Renal pelvis (tissue), 1 donor: ENCODE measurements at regions not wholly inside any gene's neighbourhood (a gene's known extent, or its start where the extent isn't known, plus 50 kb on each side); places are given as distances from the start of the nearest gene placed in this dataset.
"Not testable (repeated sequence)": the region's sequence is repeated elsewhere in the genome, so short reads cannot be mapped to it uniquely, and the experiment has no call there.

Experiments used
- DNase-seq: peaks from one replicate; pipeline ENCODE4 v3.0.0-alpha.2; 2013

DNA sequence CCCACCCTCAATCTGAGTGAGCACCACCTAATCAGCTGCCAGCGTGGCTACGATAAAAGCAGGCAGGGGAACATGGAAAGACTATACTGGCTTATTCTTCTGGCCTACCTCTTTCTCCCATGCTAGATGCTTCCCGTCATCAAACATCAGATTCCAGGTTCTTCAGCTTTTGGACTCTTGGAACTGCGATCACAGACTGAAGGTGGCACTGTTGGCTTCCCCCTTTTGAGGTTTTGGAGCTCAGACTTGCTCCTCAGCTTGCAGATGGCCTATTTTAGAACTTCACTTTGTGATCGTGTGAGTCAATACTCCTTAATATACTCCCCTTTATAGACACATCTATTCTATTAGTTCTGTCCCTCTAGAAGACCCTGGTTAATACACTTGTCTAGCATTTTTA lies 543.7 kb upstream of the RAG2 start:
- no peak for DNase-seq

GRCh38 chr11:37135606-37136005 lies 537.6 kb upstream of the RAG2 start:
- DNase-seq, result not testable (repeated sequence)

DNA sequence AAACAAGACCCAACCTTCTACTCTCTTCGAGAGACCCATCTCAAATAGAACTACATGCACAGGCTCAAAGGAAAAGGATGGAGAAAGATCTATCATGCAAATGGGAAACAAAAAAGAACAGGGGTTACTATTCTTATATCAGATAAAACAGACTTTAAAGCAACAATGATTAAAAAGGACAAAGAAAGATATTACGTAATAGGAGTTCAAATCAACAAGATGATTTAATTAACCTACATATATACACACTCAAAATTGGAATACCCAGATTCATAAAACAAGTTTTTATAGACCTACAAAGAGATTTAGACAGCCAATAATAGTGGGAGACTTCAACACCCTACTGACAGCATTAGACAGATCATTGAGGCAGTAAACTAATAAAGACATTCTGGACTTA lies 536.6 kb upstream of the RAG2 start:
- no peak for DNase-seq

DNA sequence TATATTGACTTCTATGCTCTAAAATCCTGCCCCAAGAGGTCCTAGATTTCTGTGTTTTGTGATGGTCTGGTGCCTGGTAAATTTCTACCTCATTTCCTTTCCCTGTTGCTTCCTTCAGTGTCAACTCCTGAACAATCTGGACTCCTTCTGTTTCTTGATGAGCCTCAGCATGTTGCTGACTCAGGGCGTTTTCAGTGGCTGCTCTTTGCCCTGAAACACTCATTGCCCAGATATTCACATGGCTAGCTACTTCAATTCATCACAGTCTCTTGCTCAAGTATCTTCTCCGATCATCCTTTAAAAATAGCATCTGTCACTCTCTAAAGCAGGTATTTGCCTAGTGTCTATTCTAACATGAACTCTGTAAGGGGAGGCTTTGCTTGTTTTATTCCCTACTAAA lies 526.3 kb upstream of the RAG2 start:
- no peak for DNase-seq

DNA sequence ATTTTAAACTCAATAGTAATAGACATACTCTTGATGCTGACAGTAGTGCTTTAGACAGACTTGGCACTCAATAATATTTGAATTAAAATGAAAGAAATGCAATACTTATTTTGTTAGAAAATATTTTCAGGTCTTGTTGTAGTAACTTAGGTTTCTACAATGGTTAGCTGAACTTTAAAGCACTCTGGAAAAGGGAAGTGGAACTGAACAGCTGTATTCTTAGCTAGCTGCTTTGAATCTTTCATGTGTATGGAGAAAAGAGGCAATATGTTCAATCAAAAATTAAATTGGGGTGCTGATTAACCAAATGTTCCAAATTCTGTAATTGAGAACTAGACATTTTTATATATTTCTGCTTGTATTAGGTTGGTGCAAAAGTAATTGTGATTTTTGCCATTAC lies 517.9 kb upstream of the RAG2 start:
- no peak for DNase-seq

GRCh38 chr11:37110385-37110784 lies 512.3 kb upstream of the RAG2 start:
- no peak for DNase-seq

DNA sequence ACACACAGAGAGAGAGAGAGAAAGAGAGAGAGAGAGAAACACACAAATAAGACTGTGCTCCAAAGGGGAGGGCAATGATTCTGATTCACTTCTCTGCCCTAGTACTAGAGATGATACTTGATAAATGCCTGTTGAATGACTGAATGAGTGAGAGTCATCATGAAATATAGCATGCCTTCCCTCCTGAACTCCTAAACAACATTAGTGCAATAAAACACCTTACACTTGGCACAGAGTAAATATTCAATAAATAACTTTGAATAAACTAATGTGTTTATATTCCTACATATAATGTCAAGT lies 511.2 kb upstream of the RAG2 start:
- no peak for DNase-seq

GRCh38 chr11:37108436-37109285 lies 510.6 kb upstream of the RAG2 start:
- DNase-seq, result no peak

DNA sequence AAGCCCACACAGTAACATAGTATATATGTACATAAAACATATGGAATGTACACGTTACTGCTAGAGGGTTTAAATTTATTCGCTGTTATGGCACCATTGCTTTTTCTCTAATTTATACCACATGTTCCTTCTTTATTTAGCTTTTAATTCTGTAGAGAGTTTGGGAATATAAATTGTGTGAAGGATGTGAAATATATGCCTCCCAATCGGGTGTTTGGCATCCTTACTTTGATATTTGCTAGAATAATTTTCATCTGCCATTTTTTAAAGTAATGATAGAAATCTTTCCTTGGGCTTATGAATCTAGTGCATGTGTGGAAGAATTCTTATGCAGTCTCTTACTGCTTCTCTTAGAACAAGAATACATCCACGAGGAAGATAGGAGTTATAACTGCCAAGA lies 509.8 kb upstream of the RAG2 start:
- DNase-seq, result no peak

GRCh38 chr11:37107415-37107814 lies 509.4 kb upstream of the RAG2 start:
- DNase-seq, result no peak

GRCh38 chr11:37105427-37105826 lies 507.4 kb upstream of the RAG2 start:
- no peak for DNase-seq

GRCh38 chr11:37104380-37104779 lies 506.3 kb upstream of the RAG2 start:
- DNase-seq, result no peak

- no peak for DNase-seq
These were observed 502.0 kb upstream of the RAG2 start for GRCh38 chr11:37100008-37100407.

DNA sequence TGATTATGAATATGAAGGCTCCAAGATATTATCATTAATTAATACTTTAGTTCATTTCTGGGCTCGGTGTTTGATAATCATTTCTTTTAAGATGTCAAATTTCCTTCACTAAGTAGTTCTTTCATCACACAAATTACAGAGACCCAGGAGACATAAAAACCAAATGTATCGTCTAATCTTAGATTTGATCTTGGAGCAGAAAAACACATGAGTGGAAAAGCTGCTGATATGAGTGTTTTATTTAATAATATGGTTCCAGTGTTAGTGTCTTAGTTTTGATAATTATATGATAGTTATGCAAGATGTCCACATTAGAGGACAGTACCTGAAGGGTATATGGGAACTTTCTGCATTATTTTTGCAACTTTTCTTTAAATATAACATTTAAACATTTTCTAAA lies 494.5 kb upstream of the RAG2 start:
- DNase-seq, result no peak

DNA sequence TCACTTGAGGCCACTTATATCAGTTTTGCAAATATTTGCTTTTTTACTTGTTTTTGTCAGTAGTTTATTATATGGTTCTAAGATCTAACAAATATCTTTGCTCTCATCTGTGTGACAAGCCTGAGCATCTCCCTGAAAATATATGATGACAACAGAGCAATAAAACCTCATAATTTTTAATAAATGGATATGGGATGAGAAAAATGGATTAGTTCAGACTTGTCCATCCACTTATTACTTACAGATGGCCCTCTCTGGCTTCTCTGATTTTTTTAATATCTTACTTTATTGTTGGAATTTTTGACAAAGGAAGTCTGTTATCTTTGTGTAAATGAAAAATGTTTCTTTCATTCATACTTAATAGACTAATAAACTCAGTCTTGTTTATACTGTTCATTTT lies 491.4 kb upstream of the RAG2 start:
- DNase-seq, result no peak

DNA sequence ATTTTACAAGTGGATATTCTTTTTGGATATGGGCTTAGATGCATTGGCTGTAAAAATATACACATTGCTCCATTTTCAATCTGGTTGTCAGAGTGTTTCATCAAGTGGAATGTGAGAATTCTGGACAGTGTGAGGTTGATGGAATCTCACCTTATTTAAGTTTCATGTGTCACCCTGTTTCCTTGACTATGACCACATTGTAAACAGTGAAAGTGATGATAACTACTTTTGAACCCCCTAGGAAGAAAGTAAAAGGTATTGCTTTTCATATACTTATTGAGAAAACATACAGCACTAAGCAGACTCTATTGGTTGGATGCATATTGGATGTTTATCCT lies 490.5 kb upstream of the RAG2 start:
- DNase-seq, result no peak

DNA sequence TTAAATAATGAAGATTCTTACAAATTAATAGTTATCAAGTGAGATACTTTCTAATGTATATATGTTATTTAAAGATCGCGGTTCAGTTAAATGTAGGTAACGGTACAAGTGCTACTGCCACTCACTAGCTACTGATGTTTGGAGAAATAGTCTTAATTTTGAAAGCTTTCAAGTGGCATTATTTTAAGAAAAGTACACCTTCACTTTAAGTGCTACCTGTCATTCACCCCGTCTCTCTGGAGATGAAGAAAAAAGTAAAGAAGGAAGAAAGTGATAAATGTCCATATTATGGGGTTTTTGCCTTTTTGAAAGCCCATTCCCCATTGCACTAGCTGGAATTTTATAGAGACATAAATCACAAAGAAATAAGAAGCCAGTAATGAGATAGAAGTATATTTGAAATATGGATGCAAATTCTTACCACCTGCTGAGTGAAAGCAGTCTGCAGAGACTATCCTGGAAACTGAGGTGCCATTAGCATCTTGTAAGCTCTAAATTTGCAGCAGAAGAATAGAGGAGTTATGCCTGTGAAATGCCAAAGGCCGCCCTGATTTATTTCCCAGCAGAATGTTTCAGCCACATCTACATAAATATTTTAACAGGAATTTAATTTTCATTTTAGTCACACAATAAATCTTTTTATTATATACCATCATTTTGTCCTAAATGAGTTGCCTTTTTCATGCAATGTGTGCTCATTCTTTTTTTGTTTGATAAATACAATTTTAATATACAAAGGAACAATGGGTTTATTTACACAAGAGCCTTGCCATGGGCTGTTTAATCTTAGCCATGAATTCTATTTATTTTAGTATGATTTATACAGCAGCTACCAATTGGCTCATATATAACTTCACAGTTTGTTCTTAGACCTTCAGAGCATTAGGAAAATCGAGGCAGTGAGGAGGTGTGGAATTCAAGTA lies 489.9 kb upstream of the RAG2 start:
- DNase-seq, result no peak

DNA sequence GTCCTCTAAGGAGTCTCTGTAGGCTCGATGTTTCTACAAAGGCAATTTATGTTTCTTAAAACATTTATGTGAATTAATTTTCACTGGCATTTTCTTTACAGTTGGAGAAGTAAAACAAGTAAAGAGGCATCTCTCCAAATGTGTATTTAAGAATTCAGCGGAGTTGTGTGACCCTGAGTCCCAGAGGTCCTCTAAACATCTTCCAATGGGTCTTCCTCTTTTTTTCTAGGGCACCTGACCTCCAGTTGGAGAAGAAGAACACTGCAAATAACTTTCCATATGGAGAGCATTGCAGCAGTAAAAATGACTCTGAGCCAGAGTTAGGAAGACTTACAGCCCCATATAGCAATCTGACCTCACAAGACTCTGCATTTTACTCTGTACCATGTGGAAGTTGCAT lies 480.5 kb upstream of the RAG2 start:
- peak; percentile 67 for DNase-seq

- DNase-seq, result no peak
These were observed 478.8 kb upstream of the RAG2 start for GRCh38 chr11:37076866-37077265.

DNA sequence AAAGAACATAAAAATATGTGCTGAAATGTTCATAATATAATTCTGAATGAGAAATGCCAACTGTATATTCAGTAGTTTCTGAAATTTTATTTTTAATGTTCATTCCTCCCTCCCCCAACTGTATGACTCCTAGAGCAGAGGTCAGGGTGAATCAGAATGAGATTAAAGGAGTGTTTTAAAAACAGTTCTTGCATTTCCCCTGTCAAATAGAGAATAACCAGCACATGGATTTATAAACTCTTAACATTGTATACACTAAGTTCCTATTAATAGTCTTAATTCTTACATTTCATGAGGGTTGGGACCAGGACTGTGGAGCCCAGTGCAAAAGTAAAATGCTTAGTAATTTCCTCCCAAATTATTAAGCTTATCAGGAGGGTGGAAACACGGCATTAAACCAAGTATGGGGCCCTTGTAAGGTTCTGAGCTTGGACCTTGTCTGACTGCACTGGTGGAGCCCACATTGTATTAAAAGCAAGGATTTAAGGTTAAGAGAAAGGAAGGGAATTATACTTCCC lies 474.6 kb upstream of the RAG2 start:
- no peak for DNase-seq

DNA sequence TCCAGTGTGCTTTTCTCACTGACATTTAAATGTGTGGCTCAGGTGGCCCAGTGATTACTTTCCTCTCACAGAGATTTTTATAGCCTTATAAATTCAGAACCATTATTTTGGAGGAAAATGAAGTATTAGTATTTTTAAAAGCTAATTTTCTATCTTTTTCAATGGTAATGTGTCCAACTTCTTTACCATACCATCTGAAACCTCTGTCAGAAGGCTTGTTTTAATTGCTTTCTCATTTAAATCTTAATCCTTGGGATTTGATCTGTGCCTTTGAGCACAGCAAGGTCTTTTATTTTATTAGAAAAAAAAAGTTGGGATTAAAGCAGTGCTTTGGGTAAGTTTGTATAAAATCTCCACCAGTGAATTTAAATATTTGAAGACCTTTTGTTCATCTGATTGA lies 452.3 kb upstream of the RAG2 start:
- no peak for DNase-seq

GRCh38 chr11:37040921-37041320 lies 442.9 kb upstream of the RAG2 start:
- DNase-seq, result no peak

GRCh38 chr11:37038911-37039310 lies 440.9 kb upstream of the RAG2 start:
- DNase-seq, result no peak
